ENCODE measurements at regions not wholly inside any gene's neighbourhood (a gene's known extent, or its start where the extent isn't known, plus 50 kb on each side); places are given as distances from the start of the nearest gene placed in this dataset.
"Not testable (repeated sequence)": the region's sequence is repeated elsewhere in the genome, so short reads cannot be mapped to it uniquely, and the experiment has no call there.

DNA sequence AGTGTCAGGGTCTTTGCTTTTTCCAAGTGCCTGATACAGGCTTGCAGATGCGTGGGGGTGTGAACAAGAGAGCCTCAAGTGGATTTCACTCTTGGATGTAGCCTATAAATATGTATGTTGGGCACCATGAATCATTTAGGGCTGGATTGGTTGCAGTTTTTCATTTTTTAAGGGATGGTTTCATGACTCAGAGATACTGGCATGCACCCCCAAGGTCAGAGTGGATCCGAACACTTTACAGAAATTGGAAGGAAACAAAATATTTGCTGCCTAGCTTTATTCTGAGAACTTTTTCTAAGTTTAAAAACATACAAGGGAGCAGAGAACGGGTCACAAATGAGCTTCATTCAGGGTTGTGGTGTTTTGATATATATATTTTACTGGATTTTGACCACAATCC lies 436.8 kb upstream of the ERCC4 start:
- DNase-seq, result no peak

DNA sequence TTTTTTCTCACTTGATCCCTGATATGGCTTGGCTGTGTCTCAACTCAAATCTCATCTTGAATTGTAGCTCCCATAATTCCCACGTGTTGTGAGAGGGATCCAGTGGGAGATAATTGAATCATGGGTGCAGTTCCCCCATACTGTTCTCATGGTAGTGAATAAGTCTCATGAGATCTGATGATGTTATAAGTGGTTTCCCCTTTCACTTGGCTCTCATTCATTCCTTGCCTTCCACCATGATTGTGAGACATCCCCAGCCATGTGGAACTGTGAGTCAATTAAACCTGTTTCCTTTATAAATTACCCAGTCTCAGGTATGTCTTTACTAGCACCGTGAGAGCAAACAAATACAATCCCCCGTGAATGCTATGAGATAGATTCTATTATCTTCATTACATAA lies 430.5 kb upstream of the ERCC4 start:
- not testable (repeated sequence) for DNase-seq

DNA sequence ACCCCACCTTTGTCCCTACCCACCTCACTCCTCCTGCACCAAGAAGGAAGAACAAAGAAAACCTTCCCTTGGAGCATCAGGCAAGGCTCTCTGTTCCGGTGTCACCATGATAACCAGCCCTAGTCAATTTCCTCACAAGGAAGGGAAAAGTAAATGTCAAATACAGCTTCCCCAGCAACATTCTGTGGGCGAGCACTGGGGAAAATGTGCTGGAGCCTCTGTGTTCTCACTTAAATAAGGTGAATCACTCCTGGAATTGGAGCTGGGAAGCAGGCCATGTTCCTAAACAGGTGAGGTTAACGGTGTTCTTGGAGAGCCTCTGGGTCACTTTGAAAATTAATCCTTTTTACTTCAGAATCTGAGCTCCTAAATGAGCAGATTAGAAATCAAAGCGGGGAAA lies 427.9 kb upstream of the ERCC4 start:
- no peak for DNase-seq

DNA sequence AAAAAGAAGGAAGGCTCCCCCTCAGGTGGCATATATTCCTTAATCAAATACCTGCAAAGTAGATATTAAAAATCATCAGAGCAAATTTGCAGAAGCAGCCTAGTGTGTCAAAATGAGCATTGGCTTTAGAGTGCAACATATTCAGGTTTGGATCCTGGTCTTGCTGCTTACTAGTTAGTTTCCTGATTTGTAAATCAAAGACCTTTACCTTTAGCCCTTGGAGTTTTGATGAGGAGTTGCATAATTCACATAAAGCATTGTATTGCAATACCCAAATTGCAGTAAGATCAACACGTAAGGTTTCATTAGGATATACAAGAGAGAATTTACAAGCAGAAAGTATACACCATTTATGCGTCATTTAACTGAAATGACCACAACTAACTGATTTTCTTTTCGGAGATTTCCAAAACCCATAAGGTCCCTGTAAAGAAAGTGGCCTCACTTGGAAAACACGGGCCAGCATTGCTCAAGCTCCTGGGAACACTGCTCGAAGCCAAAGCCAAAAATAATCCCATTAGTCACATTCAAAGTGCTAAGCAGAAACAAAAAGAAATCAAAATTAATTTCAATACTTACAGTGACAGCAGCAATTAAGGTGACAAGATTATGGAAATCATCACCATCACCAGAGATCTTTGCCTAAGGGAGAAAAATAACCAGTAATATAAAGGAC lies 415.9 kb upstream of the ERCC4 start:
- DNase-seq, result no peak

DNA sequence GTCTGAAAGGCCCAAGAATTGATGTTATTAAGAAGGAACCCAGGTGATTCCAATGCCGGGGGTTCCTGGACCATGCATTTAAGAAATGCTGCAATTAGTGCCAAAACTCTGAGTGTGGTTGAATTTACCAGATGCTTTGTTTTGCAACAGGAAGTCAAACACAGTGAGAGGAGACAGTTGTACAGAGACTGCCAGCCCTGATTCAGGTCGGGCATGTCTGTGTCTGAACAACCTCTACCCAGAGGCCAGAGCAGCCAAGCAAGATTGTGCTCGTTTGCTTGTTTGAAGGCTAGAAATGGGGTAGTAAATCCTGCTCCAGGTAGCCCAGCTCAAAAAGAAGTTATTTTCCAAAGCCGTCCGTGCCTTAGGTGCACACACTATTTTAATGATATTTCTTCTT lies 412.4 kb upstream of the ERCC4 start:
- no peak for DNase-seq

GRCh38 chr16:13510425-13511151 lies 409.4 kb upstream of the ERCC4 start:
- no peak for DNase-seq

DNA sequence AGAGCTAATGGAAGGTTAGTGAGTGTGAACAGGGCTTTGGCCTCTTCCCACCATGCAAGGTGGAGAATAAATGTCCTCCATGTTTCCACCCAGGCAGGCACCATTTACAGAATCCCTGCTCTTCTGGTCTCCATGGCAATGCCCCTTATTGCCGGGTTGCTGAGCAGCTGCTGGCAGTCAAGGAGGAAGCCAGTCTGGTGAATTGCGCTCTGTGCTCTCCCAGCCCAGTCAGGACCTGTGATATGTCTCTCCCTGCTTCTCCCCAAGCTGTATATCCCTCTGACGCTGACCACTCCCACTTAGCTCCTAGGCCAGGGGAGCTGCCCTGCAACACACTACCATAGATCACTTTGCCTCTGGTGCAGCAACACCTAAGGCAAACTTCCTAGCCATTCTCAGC lies 402.1 kb upstream of the ERCC4 start:
- DNase-seq, result peak; percentile 43

- DNase-seq, result no peak
These were observed 400.1 kb upstream of the ERCC4 start for GRCh38 chr16:13519871-13520270.

DNA sequence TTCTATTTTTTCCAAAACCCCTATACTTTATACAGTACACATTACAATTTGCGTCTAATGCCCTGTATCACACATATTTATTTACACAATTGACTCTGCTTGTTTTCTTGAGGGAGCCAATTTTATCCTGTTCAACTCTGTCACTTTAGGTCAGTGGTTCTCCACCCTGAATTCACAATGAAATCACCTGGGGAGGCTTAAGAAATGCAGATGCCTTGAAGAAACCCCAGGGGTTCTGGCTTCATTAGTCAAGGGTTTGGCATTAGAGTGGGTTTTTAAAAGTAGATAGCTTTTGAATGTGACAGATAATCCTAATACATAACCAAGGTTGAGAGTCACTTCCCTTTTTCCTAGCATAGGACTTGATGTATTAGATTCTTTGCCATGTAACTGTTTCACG lies 398.6 kb upstream of the ERCC4 start:
- DNase-seq, result no peak

DNA sequence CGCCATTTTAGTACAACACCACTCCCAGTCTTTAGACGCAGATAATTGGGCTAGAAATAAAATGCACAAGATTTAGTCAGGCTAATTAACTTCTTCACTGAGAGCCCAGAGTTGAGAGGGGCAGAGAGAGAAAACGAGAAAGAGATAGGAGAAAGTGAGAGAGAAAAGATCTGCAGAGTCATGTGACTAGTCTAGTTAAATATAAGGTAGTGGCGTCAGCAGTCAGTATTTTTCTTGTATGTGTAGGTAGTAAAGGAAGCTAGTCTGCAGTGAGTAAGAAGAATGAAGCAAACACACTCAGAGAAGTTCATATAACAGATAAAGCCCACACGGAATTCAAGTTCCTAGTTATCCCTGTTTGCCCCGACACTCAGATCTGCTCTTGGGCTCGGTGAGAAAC lies 392.6 kb upstream of the ERCC4 start:
- no peak for DNase-seq

- no peak for DNase-seq
These were observed 391.3 kb upstream of the ERCC4 start for GRCh38 chr16:13528691-13529090.

DNA sequence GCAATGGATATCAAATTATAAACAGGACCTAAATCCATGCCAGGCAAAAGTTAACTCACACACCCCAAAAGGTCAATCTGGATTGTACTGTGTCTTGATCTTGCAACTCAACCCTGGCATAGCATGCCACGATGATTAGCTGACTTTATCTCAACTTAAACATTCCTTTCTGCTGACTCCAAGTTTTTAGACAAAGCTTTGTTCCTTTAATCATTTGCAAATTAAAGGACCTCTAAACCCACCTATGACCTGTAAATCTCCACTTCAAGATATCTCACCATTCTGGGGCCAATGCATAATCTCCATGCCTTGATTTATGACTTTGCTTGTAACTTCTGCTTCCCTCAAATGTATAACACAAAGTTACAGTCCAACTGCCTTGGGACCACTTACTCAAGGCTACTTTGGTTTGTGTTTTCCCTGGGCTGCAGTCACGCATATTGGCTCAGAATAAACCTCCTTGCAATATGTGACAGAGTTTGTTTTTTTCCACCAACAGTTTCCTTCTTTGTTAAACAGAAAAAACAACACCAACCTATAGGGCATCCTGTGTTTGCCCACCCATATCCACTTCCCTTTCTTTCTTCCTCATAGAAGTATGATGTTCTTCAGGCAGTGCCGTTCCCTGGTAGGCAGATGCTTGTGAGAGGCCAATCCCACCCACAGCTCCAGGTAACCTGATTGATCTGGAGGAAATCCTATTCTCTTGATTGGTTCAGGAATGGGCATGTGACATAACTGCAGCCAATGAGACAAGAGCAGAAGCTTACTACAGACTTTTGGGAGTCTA lies 390.6 kb upstream of the ERCC4 start:
- DNase-seq, result no peak

DNA sequence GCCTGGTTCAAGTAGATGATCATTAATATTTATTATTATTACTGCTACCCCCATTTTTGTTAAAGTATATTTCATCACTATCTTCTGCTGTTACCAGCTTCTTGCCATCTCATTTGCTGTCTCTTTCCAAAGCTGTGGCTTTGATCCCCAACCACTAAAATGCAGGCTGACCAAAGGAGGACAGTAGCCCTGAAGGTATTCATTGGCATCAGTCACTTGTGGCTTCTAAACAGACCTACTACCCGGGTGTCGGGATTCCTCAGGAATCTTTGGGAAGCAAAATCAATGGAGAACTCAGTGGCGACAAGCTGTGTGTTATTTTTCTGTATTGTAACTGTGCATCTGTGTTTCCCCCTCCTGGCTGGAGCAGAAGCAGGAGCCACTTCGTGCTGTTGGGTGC lies 379.2 kb upstream of the ERCC4 start:
- no peak for DNase-seq

GRCh38 chr16:13542284-13542683 lies 377.7 kb upstream of the ERCC4 start:
- no peak for DNase-seq

- DNase-seq, result no peak
These were observed 376.1 kb upstream of the ERCC4 start for GRCh38 chr16:13543850-13544249.

DNA sequence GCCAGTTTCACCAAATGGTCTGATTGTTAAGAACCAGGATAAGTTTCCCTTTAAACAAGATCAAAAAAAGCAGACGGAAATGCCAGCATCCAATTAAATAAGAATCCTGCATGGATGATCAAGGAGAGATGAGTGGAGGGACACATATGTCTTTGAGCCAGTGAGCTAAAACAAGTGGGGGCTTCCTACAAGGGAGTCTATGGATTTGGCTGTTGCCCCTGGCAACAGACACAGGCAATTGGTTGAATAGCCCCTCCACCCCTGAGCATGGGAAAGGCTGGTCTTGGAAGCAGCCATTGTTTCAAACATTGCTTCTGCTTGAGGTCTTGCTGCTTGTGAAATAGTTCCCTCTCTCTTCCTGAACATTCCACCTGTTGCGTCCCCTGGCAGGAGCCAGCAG lies 374.7 kb upstream of the ERCC4 start:
- no peak for DNase-seq

GRCh38 chr16:13550254-13550653 lies 369.7 kb upstream of the ERCC4 start:
- no peak for DNase-seq

GRCh38 chr16:13552062-13552959 lies 367.6 kb upstream of the ERCC4 start:
- DNase-seq, result no peak

DNA sequence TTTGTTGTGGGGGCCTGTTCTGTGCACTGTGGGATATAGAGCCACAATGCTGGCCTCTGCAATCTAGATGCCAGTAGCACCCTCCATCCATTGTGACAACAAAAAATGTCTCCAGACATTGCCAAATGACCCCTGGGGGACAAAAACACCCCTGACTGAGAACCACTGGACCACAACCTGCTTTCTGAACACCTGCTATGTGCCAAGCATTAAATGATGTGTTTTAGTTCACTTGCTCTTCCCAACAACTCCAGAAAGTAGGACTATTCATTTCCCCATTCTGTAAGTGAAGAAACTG lies 367.0 kb upstream of the ERCC4 start:
- DNase-seq, result no peak

DNA sequence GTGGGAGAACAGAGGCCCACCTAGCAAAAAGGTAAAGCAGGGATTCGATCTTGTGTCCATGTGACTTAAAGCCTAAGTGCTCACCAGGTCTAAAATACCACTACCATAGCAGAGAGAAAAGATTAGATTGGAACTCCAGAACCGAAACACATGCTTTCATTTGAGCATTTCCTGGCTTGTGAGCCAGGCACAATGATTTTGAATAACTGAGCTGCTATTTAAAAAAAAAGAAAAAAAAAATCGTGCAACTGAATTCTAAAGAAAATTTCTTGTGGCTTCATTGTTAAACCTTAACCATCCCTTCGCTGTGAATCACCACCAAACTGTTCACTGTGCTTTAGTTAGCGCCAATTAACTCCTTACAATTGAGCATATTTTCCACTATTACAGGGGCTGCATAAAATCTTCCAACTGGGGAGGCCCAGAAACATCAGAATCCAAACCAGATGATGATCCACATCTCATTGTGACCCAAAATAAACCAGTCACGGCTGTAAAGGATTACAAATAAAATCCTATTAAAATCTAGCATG lies 366.4 kb upstream of the ERCC4 start:
- no peak for DNase-seq

- no peak for DNase-seq
These were observed 365.9 kb upstream of the ERCC4 start for GRCh38 chr16:13554005-13554404.

DNA sequence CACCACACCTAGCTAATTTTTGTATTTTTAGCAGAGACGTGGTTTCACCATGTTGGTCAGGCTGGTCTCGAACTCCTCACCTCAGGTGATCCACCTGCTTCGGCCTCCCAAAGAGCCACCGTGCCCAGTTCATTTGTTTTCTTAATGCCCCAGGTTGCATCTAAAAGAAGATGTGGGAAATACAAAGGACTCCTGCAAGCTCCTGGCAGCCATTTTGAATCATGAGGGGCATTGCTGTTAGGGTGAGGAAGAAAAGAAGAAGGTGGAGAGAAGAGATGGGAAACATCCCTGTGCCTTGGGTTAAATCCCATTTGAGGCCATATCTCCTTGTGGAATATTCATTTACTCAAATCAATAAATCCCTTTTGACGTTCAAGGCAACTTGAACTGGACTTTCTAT lies 365.3 kb upstream of the ERCC4 start:
- DNase-seq, result no peak

- no peak for DNase-seq
These were observed 362.5 kb upstream of the ERCC4 start for GRCh38 chr16:13557418-13557817.
